DND-41 (cell line): ENCODE measurements at regions not wholly inside any gene's neighbourhood (a gene's known extent, or its start where the extent isn't known, plus 50 kb on each side); places are given as distances from the start of the nearest gene placed in this dataset.

Source experiments
- CTCF ChIP-seq: IDR thresholded peaks from 2 replicates; pipeline ENCODE4 v1.5.1; 2012; ENCODE audit warnings: borderline replicate concordance, low read length, moderate library complexity, mild to moderate bottlenecking; ENCODE audit not compliant: poor library complexity, severe bottlenecking; ENCODE audit errors: extremely low read depth
- EZH2 ChIP-seq: IDR thresholded peaks from 3 replicates; pipeline ENCODE4 v1.6.1; 2012; ENCODE audit warnings: borderline replicate concordance, low read depth, mild to moderate bottlenecking, moderate library complexity, low read length, inconsistent platforms; ENCODE audit not compliant: severe bottlenecking

GRCh38 chr12:105455261-105455660 lies 124.8 kb downstream of the C12orf75 start:
- TF ChIP-seq CTCF (no peak), EZH2 (no peak)
